Keratinocyte (primary cell): ENCODE measurements at regions not wholly inside any gene's neighbourhood (a gene's known extent, or its start where the extent isn't known, plus 50 kb on each side); places are given as distances from the start of the nearest gene placed in this dataset.

Source experiments
- DNase-seq: peaks from one replicate; pipeline ENCODE4 v3.0.0-alpha.2; 2011; ENCODE audit warnings: low read depth, missing footprints, low spot score
- FAIRE-seq: peaks from 2 replicates; lab custom pipeline; 2011; peaks lifted over from hg19 to GRCh38; lab: Jason Lieb, UNC
- H2AFZ ChIP-seq: 2 replicates; pipeline ENCODE4 v1.6.0; 2012; ENCODE audit warnings: low read length, control low read depth, inconsistent platforms; ENCODE audit not compliant: control insufficient read depth
- H3K27ac ChIP-seq: 2 replicates; pipeline ENCODE4 v1.5.1; 2011; ENCODE audit warnings: low read length; ENCODE audit not compliant: control insufficient read depth, insufficient read depth
- H3K27me3 ChIP-seq: 3 replicates; pipeline ENCODE4 v1.6.0; 2011; ENCODE audit warnings: low read length; ENCODE audit not compliant: control insufficient read depth, insufficient read depth; ENCODE audit errors: extremely low read depth
- H3K36me3 ChIP-seq, 2 experiments: 2 replicates in 1 of 2; 3 replicates in 1 of 2; pipeline ENCODE4 v1.5.1; 2011; ENCODE audit warnings: low read length in 2 of 2, mild to moderate bottlenecking in 1 of 2; ENCODE audit not compliant: control insufficient read depth in 2 of 2, insufficient read depth in 2 of 2; ENCODE audit errors: extremely low read depth in 1 of 2
- H3K4me1 ChIP-seq: 3 replicates; pipeline ENCODE4 v1.5.1; 2011; ENCODE audit warnings: low read length; ENCODE audit not compliant: control insufficient read depth, insufficient read depth; ENCODE audit errors: extremely low read depth
- H3K4me2 ChIP-seq: 3 replicates; pipeline ENCODE4 v1.6.0; 2011; ENCODE audit warnings: low read depth, low read length; ENCODE audit not compliant: control insufficient read depth, insufficient read depth; ENCODE audit errors: extremely low read depth
- H3K4me3 ChIP-seq, 3 experiments: fragments of 200-600 bp in 1 of 3; sonication (generic) in 1 of 3; 2 replicates in 2 of 3; 3 replicates in 1 of 3; pipeline ENCODE4 v1.5.1; 2011 to 2016; ENCODE audit warnings: low read length in 3 of 3, mild to moderate bottlenecking in 3 of 3, control low read depth in 2 of 3, inconsistent platforms in 1 of 3, low read depth in 1 of 3, mixed read lengths in 1 of 3, mixed run types in 1 of 3, moderate library complexity in 1 of 3; ENCODE audit not compliant: control insufficient read depth in 2 of 3, insufficient read depth in 2 of 3; ENCODE audit errors: extremely low read depth in 1 of 3
- H3K79me2 ChIP-seq: 2 replicates; pipeline ENCODE4 v1.6.0; 2012; ENCODE audit warnings: low read length; ENCODE audit not compliant: control insufficient read depth, insufficient read depth
- H3K9ac ChIP-seq: 3 replicates; pipeline ENCODE4 v1.6.0; 2011; ENCODE audit warnings: low read length; ENCODE audit not compliant: control insufficient read depth, insufficient read depth; ENCODE audit errors: extremely low read depth
- H3K9me1 ChIP-seq: 3 replicates; pipeline ENCODE4 v1.6.0; 2011; ENCODE audit warnings: low read length; ENCODE audit not compliant: control insufficient read depth, insufficient read depth; ENCODE audit errors: extremely low read depth
- H3K9me3 ChIP-seq: 2 replicates; pipeline ENCODE4 v1.5.1; 2012; ENCODE audit warnings: low read depth, low read length; ENCODE audit not compliant: control insufficient read depth
- H4K20me1 ChIP-seq: 3 replicates; pipeline ENCODE4 v1.6.0; 2011; ENCODE audit warnings: low read length; ENCODE audit not compliant: control insufficient read depth, insufficient read depth; ENCODE audit errors: extremely low read depth
- CTCF ChIP-seq, 3 experiments: IDR thresholded peaks in 1 of 3; conservative IDR thresholded peaks in 1 of 3; optimal IDR thresholded peaks in 1 of 3; 2 replicates in 2 of 3; 3 replicates in 1 of 3; pipeline versions ENCODE3 to v1.5.1; 2011; ENCODE audit warnings: low read length in 3 of 3, mild to moderate bottlenecking in 3 of 3, moderate library complexity in 2 of 3, control low read depth in 1 of 3, inconsistent platforms in 1 of 3; ENCODE audit not compliant: insufficient read depth in 2 of 3; ENCODE audit errors: extremely low read depth in 1 of 3
- EZH2 ChIP-seq: IDR thresholded peaks from one replicate; pipeline ENCODE4 v1.6.1; 2012; ENCODE audit warnings: inconsistent platforms, mild to moderate bottlenecking, low read length, moderate library complexity
- dilution Hi-C: fragments of 300-500 bp; cut with MboI; formaldehyde crosslinking; loops from one replicate; pipeline ENCODE4 v1.7.0; 2020; ENCODE audit warnings: low sequenced_read_pairs; ENCODE audit not compliant: extremely low pct_ligation_motif_present

- H4K20me1 ChIP-seq, result no peaks in the 10 kb centered on the region
- no peak overlapping the region for H2AFZ ChIP-seq
- no peaks in the 10 kb centered on the region for H3K79me2 ChIP-seq
- dilution Hi-C loops, result no loop called here
- no peaks in the 10 kb centered on the region for H3K27me3 ChIP-seq
- no peak overlapping the region for H3K4me2 ChIP-seq
- H3K9me1 ChIP-seq, result no peaks in the 10 kb centered on the region
- no peak overlapping the region for H3K4me3 ChIP-seq
- no peaks in the 10 kb centered on the region for H3K4me1 ChIP-seq
- no peak for FAIRE-seq
- H3K27ac ChIP-seq, result no peak overlapping the region
- H3K9me3 ChIP-seq, result no peaks in the 10 kb centered on the region
- TF ChIP-seq CTCF (optimal IDR thresholded peaks at IDR 0.05 in 1 of 3, IDR thresholded peaks at IDR 0.05 in 1 of 3, conservative IDR thresholded peaks at IDR 0.05 in 1 of 3; ENCODE audit: extremely low read depth in 1 of 3, insufficient read depth in 2 of 3, low read length in 3 of 3) (no peak), EZH2 (no peak)
- H3K9ac ChIP-seq, result no peak overlapping the region
- DNase-seq, result no peak
- H3K36me3 ChIP-seq, result no peaks in the 10 kb centered on the region
These were observed 392.4 kb downstream of the RNF144A start for GRCh38 chr2:7309582-7309981.

GRCh38 chr2:7324706-7325105 lies 407.5 kb downstream of the RNF144A start:
- FAIRE-seq (no peak), DNase-seq (no peak)
- dilution Hi-C loops, result no loop called here
- H3K4me2 ChIP-seq, result no peak overlapping the region
- no peaks in the 10 kb centered on the region for H3K36me3 ChIP-seq
- H3K9me3 ChIP-seq, result no peaks in the 10 kb centered on the region
- no peak overlapping the region for H2AFZ ChIP-seq
- no peaks in the 10 kb centered on the region for H3K79me2 ChIP-seq
- H3K27me3 ChIP-seq, result no peaks in the 10 kb centered on the region
- no peaks in the 10 kb centered on the region for H3K4me1 ChIP-seq
- no peak for TF ChIP-seq EZH2
- no peaks in the 10 kb centered on the region for H4K20me1 ChIP-seq
- no peaks in the 10 kb centered on the region for H3K9me1 ChIP-seq
- H3K4me3 ChIP-seq, result no peak overlapping the region
- H3K27ac ChIP-seq, result no peak overlapping the region
- H3K9ac ChIP-seq, result no peak overlapping the region

- H3K4me3 ChIP-seq, result no peak overlapping the region
- FAIRE-seq (no peak), DNase-seq (no peak)
- TF ChIP-seq CTCF (optimal IDR thresholded peaks at IDR 0.05 in 1 of 3, IDR thresholded peaks at IDR 0.05 in 1 of 3, conservative IDR thresholded peaks at IDR 0.05 in 1 of 3; ENCODE audit: extremely low read depth in 1 of 3, insufficient read depth in 2 of 3, low read length in 3 of 3) (no peak), EZH2 (no peak)
- H2AFZ ChIP-seq, result no peak overlapping the region
- H3K79me2 ChIP-seq, result no peaks in the 10 kb centered on the region
- no peaks in the 10 kb centered on the region for H4K20me1 ChIP-seq
- H3K9me3 ChIP-seq, result no peaks in the 10 kb centered on the region
- H3K4me1 ChIP-seq, result no peaks in the 10 kb centered on the region
- dilution Hi-C loops, result no loop called here
- H3K36me3 ChIP-seq, result no peaks in the 10 kb centered on the region
- no peaks in the 10 kb centered on the region for H3K27me3 ChIP-seq
- H3K4me2 ChIP-seq, result no peak overlapping the region
- H3K27ac ChIP-seq, result no peak overlapping the region
- no peaks in the 10 kb centered on the region for H3K9me1 ChIP-seq
- no peak overlapping the region for H3K9ac ChIP-seq
These were observed 408.0 kb downstream of the RNF144A start for GRCh38 chr2:7325186-7325585.
